ENCODE measurements at regions not wholly inside any gene's neighbourhood (a gene's known extent, or its start where the extent isn't known, plus 50 kb on each side); places are given as distances from the start of the nearest gene placed in this dataset.
"Not testable (repeated sequence)": the region's sequence is repeated elsewhere in the genome, so short reads cannot be mapped to it uniquely, and the experiment has no call there.

- no peak for FAIRE-seq
- no peak for DNase-seq (ENCODE audit: low spot score)
Observed at GRCh38 chr10:123375097-123375496, 220.9 kb downstream of the BUB3 start.

DNA sequence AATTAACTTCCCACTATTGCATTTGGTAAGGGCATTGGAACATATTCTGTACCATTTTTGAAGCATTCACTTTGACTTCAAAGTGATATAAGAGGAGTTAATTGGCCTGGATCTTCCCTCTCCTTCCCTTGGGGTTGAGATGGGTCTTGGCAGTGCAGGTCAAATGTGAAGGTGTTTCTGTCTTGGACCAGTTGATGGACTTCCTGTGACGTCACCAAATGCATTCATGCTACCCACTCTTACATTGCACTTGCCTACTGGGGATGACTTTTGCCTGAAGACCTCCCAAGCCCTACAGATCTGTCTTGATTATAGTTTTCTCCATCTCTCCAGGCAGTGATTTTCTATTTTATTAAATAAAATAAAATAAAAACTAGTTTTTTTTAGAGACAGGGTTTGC, 221.5 kb downstream of the BUB3 start:
- no peak for FAIRE-seq
- no peak for DNase-seq (ENCODE audit: low spot score)

DNA sequence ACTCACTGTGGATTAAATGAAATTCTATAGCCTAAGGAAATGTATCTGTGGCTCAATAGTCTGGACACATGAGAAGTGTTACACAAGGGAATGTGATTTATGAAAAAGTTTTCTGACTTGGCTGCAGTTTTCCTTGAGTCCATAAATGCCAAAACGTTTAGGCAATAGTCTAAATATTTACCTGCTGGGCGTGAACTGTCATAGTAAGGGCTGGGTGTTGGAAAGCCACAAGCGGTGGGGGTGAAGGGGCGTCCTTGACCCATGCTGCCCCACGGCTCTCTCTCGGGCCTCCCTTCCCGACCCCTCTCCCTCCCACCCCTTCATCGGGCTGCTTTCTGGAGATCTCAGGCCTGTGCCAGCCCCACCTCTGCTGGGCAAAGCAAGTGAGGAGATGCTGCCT, 223.7 kb downstream of the BUB3 start:
- DNase-seq (ENCODE audit: low spot score) (no peak), FAIRE-seq (no peak)

GRCh38 chr10:123378302-123378701, 224.1 kb downstream of the BUB3 start:
- DNase-seq (ENCODE audit: low spot score): no peak
- FAIRE-seq: no peak

- DNase-seq (ENCODE audit: low spot score) (no peak), FAIRE-seq (no peak)
Observed at GRCh38 chr10:123379156-123379555, 225.0 kb downstream of the BUB3 start.

GRCh38 chr10:123380491-123381085, 226.4 kb downstream of the BUB3 start:
- FAIRE-seq (no peak), DNase-seq (ENCODE audit: low spot score) (peak; percentile 13)

GRCh38 chr10:123381224-123381623, 227.0 kb downstream of the BUB3 start:
- DNase-seq (ENCODE audit: low spot score) (peak; percentile 10), FAIRE-seq (peak; percentile 23)

- FAIRE-seq (no peak), DNase-seq (ENCODE audit: low spot score) (no peak)
Observed at GRCh38 chr10:123382491-123382890, 228.3 kb downstream of the BUB3 start.

GRCh38 chr10:123385508-123386080, 231.4 kb downstream of the BUB3 start:
- FAIRE-seq (no peak), DNase-seq (ENCODE audit: low spot score) (no peak)

DNA sequence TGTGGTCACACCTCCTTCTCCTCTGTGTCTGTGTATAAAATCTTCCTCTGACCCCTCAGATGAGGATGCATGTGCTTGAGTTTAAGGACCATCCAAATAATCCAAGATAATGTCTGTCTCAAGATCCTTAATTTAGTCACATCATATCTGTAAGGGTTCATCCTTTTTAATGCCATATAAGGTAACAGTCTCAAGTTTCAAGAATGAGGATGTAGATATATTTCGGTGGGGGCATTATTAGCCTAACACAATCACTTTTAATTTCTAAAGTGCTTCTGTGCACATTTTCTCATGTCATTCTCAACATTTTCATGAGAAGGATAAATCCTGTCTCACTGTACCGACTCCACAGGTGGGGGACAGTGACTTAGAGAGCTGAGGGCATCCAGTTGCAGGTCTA, 235.3 kb downstream of the BUB3 start:
- FAIRE-seq: no peak

GRCh38 chr10:123390332-123390731, 236.1 kb downstream of the BUB3 start:
- no peak for DNase-seq (ENCODE audit: low spot score)
- no peak for FAIRE-seq

More for the DNA sequence above, 235.3 kb downstream of the BUB3 start:
- no peak for DNase-seq (ENCODE audit: low spot score)

- FAIRE-seq (no peak), DNase-seq (ENCODE audit: low spot score) (no peak)
Observed at GRCh38 chr10:123390874-123391273, 236.7 kb downstream of the BUB3 start.

DNA sequence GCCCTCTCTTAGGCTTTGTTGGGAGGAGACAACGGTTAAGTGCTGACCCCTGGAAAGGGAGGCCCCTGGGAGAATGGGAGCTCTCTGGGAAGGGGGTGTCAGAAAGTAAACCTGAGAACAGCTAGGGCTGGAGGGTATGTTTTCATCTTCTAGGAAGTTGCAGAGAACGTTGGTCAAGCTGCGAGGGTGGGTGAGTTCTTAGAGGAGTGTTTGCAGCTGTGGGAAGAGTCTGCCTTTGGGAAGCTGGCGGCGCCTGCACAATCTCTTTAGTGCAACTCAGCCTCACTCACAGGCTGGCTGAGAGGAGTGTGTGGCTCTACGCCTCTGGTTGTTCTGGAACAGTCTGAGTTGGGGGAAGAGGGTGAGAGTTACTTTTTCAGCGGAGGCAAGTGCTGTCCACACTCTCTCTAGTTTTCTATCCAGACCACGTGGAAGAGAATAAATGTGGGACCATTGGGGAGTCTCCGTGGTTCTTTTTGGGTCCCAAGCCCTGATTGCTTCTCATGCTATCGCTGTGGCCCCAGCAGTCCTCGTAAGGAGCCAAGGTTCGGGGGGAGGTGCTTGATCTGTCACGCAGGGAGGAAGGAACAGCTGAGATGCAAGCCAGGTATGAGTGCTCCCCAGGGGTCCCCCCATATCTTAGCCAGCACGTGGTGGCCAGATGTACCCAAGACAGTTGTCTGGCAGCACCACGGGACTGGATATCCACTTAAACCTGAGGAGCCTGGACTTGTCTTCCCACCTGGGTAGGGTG, 237.2 kb downstream of the BUB3 start:
- DNase-seq (ENCODE audit: low spot score): no peak
- no peak for FAIRE-seq

DNA sequence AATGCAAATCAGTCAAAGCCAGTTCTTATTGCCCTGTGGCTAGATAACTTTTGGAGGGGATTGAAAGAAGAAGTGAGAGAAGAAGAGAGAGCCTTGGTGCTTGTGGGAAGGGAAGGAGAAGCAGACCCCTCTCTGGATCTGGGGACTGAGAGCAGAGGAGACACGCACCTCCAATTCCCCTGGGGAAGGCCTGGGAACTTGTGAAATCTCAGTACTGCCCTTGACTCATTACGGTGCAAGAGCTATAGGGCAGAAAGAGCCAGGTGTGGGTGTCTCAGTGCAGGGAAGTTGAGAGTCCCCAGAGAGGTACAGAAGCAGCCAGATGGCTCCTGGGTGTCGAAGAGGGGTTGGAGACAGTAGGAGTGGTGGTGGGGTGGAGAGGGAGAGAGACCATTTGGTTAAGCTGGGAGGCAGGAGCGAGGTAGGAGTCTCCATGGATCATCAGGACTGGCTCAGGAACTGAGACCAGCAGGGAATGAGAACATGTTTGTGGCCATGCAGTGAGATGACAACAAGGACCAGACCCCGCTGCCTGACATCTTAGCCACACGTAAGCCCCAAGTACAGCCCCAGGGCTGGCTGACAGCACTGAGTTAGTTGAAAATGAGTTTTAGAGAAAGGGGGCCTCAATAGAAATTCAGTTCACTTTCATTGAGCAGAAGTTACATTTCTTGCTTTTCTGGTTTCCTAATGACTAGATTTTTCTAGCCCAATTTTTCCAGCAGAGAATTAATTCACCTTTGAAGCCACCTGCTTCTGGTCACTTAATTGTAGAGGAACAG, 238.2 kb downstream of the BUB3 start:
- no peak for FAIRE-seq
- DNase-seq (ENCODE audit: low spot score): no peak

DNA sequence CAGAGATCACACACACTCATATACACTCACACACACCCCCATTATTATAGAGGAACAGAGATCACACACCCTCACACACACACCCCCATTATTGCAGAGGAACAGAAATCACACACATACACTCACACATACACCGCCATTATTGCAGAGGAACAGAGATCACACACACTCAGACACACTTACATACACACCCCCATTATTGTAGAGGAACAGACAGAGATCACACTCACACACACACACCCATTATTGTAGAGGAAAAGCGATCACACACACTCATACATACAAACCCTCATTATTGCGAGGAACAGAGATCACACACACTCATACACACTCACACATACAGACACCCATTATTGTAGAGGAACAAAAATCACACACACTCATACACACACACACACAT, 239.0 kb downstream of the BUB3 start:
- FAIRE-seq (peak; percentile 20), DNase-seq (ENCODE audit: low spot score) (no peak)

GRCh38 chr10:123394382-123394781, 240.2 kb downstream of the BUB3 start:
- DNase-seq (ENCODE audit: low spot score): no peak
- FAIRE-seq: no peak

GRCh38 chr10:123395234-123395633, 241.0 kb downstream of the BUB3 start:
- not testable (repeated sequence) for FAIRE-seq

GRCh38 chr10:123395906-123396305, 241.7 kb downstream of the BUB3 start:
- FAIRE-seq: no peak
- no peak for DNase-seq (ENCODE audit: low spot score)

More at GRCh38 chr10:123395234-123395633, 241.0 kb downstream of the BUB3 start:
- DNase-seq (ENCODE audit: low spot score): not testable (repeated sequence)

DNA sequence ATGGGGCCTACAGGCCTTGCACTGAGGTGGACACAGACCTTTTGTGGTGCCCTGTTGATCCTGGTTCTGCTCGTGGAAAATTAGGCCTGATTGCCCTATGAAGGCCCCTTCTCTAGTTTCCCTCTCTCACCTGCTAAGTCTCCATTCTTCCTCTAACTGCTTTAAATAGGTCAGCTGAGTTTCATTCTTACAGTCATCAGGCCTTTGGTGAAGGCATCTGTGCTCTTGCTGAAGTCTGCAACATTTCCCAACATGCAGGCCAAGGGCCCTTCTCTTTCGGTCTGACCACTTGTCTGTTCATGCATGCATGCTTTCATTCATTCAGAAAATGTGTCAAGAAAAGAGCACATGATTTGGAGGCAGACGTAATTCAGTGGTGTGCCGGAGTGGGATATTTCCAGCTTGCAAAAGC, 244.0 kb downstream of the BUB3 start:
- no peak for FAIRE-seq
- DNase-seq (ENCODE audit: low spot score): no peak

- no peak for FAIRE-seq
- DNase-seq (ENCODE audit: low spot score): no peak
Observed at GRCh38 chr10:123398756-123399155, 244.6 kb downstream of the BUB3 start.

- DNase-seq (ENCODE audit: low spot score): no peak
- no peak for FAIRE-seq
Observed at GRCh38 chr10:123399276-123399839, 245.2 kb downstream of the BUB3 start.

DNA sequence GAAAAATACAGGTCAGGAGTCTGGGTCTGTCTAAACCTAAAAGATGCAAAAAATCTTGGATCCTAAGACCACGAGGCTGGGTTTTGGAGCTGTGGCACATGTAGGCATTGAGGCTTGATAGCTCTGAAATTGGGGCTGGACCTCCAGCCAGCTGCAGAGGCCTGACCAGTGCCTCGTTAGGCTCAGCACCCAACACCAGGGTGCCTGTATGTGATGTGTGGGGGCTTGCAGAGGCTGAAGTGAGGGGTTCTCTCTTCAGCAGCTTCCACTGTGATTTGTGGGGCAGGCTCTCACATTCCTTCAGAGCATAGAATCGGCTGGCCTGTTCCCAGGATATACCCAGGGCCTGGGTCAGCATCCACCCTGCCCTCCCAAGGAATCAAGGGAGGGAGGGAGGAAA, 247.8 kb downstream of the BUB3 start:
- FAIRE-seq: no peak

More for the DNA sequence above, 247.8 kb downstream of the BUB3 start:
- DNase-seq (ENCODE audit: low spot score): no peak
